IMR-90 (cell line): ENCODE measurements at regions not wholly inside any gene's neighbourhood (a gene's known extent, or its start where the extent isn't known, plus 50 kb on each side); places are given as distances from the start of the nearest gene placed in this dataset.

Source experiments
- NFE2L2 ChIP-seq: fragments of 150-350 bp; IDR thresholded peaks from 2 replicates; pipeline ENCODE4 v1.6.1; 2016; ENCODE audit warnings: low read depth, mild to moderate bottlenecking, low read length
- POLR2A ChIP-seq: IDR thresholded peaks from 2 replicates; pipeline ENCODE4 v1.6.1; 2012; ENCODE audit warnings: mild to moderate bottlenecking, low read depth, low read length
- RAD21 ChIP-seq: IDR thresholded peaks from 2 replicates; pipeline ENCODE4 v1.6.1; 2012; ENCODE audit warnings: low read length, improper control_type of control experiment
- SMC3 ChIP-seq: fragments of 150-350 bp; IDR thresholded peaks from 2 replicates; pipeline ENCODE4 v1.6.1; 2016; ENCODE audit warnings: low read depth, mild to moderate bottlenecking, antibody characterized with exemption, low read length, moderate library complexity
- TF ChIP-seq, protein P1 (sequence below): conservative IDR thresholded peaks from 2 replicates; pipeline ENCODE4 v1.5.1; 2012; ENCODE audit warnings: mild to moderate bottlenecking, low read depth, low read length, improper control_type of control experiment

DNA sequence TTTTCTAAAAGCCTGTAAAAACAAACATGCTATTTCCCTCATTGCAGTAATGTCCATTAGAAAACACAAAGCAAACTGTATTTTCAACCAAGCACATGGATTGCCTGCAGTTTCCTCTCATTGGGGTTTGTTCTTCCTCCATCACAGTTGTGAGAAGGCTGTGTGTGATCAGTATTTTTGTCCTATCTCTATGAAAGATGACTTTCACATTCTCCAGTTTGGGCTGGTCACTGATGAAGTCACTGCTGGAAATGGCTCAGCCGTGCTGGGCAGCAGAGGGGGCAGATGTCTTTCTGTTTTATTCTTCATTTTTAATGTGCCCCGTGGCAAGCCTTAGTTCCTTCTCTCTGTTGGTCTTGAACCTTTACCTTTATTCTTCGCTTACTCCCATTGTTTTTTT is 288.9 kb upstream of the MPDZ start:
- TF ChIP-seq, protein P1, sequence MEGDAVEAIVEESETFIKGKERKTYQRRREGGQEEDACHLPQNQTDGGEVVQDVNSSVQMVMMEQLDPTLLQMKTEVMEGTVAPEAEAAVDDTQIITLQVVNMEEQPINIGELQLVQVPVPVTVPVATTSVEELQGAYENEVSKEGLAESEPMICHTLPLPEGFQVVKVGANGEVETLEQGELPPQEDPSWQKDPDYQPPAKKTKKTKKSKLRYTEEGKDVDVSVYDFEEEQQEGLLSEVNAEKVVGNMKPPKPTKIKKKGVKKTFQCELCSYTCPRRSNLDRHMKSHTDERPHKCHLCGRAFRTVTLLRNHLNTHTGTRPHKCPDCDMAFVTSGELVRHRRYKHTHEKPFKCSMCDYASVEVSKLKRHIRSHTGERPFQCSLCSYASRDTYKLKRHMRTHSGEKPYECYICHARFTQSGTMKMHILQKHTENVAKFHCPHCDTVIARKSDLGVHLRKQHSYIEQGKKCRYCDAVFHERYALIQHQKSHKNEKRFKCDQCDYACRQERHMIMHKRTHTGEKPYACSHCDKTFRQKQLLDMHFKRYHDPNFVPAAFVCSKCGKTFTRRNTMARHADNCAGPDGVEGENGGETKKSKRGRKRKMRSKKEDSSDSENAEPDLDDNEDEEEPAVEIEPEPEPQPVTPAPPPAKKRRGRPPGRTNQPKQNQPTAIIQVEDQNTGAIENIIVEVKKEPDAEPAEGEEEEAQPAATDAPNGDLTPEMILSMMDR, result no peak
- no peak for TF ChIP-seq POLR2A
- TF ChIP-seq SMC3, result no peak
- no peak for TF ChIP-seq RAD21
- no peak for TF ChIP-seq NFE2L2
